Neural cell (in vitro differentiated cells): ENCODE measurements at regions not wholly inside any gene's neighbourhood (a gene's known extent, or its start where the extent isn't known, plus 50 kb on each side); places are given as distances from the start of the nearest gene placed in this dataset.

Source experiments
- H2AFZ ChIP-seq: fragments of 200-600, 300-800 bp; sonication (generic), shearing (Covaris generic); 2 replicates; pipeline ENCODE4 v1.6.0; 2014; ENCODE audit warnings: low read depth, mild to moderate bottlenecking, antibody characterized with exemption, low read length, moderate library complexity
- H3F3A ChIP-seq: fragments of 200-600 bp; shearing (Covaris generic); 2 replicates; pipeline ENCODE4 v1.6.1; 2016; ENCODE audit warnings: mild to moderate bottlenecking, moderate library complexity, mixed read lengths, antibody characterized with exemption, low read length; ENCODE audit not compliant: insufficient read depth, poor library complexity, severe bottlenecking
- H3K27ac ChIP-seq: fragments of 200-600, 300-800 bp; sonication (generic), shearing (Covaris generic); 2 replicates; pipeline ENCODE4 v1.5.1; 2014; ENCODE audit warnings: mild to moderate bottlenecking, low read length, moderate library complexity
- H3K27me3 ChIP-seq: fragments of 300-800, 200-600 bp; sonication (generic), shearing (Covaris generic); 2 replicates; pipeline ENCODE4 v1.6.0; 2014; ENCODE audit warnings: mild to moderate bottlenecking, low read depth, low read length, moderate library complexity; ENCODE audit not compliant: insufficient read depth
- H3K36me3 ChIP-seq: fragments of 300-800, 200-600 bp; sonication (generic), shearing (Covaris generic); 2 replicates; pipeline ENCODE4 v1.5.1; 2014; ENCODE audit warnings: mild to moderate bottlenecking, antibody characterized with exemption, low read length, moderate library complexity; ENCODE audit not compliant: insufficient read depth
- H3K4me2 ChIP-seq: fragments of 300-800, 200-600 bp; sonication (generic), shearing (Covaris generic); 2 replicates; pipeline ENCODE4 v1.6.0; 2014; ENCODE audit warnings: mild to moderate bottlenecking, low read length
- H3K4me3 ChIP-seq: fragments of 300-800, 200-600 bp; sonication (generic), shearing (Covaris generic); 2 replicates; pipeline ENCODE4 v1.5.1; 2014; ENCODE audit warnings: mild to moderate bottlenecking, low read length, moderate library complexity
- H3K79me2 ChIP-seq: fragments of 200-600 bp; shearing (Covaris generic); replicated peaks from 2 replicates; pipeline ENCODE4 v1.6.0; 2014; ENCODE audit warnings: mild to moderate bottlenecking, low read length, moderate library complexity; ENCODE audit not compliant: insufficient read depth
- H3K9ac ChIP-seq: fragments of 300-800, 200-600 bp; sonication (generic), shearing (Covaris generic); 2 replicates; pipeline ENCODE4 v1.6.1; 2016; ENCODE audit warnings: mild to moderate bottlenecking, low read length, mixed read lengths
- H3K9me2 ChIP-seq: fragments of 200-600 bp; shearing (Covaris generic); 2 replicates; pipeline ENCODE4 v1.6.1; 2016; ENCODE audit warnings: mild to moderate bottlenecking, low read length, mixed read lengths; ENCODE audit not compliant: insufficient read depth
- H3K9me3 ChIP-seq: fragments of 200-600, 300-800 bp; sonication (generic), shearing (Covaris generic); 2 replicates; pipeline ENCODE4 v1.6.1; 2016; ENCODE audit warnings: mild to moderate bottlenecking, mixed run types, low read length, moderate library complexity, mixed read lengths
- H4K20me1 ChIP-seq: fragments of 200-600 bp; shearing (Covaris generic); 2 replicates; pipeline ENCODE4 v1.6.1; 2016; ENCODE audit warnings: mild to moderate bottlenecking, mixed run types; ENCODE audit not compliant: insufficient read depth
- CTCF ChIP-seq: fragments of 450-650 bp; IDR thresholded peaks from 2 replicates; pipeline ENCODE4 v1.5.1; 2014; ENCODE audit warnings: antibody characterized with exemption, mild to moderate bottlenecking, moderate library complexity; ENCODE audit not compliant: poor library complexity, severe bottlenecking
- EP300 ChIP-seq: fragments of 450-650 bp; conservative IDR thresholded peaks from 2 replicates; pipeline ENCODE4 v1.6.1; 2014; ENCODE audit warnings: antibody characterized with exemption, mild to moderate bottlenecking, moderate library complexity; ENCODE audit not compliant: poor library complexity, severe bottlenecking
- EZH2 ChIP-seq: fragments of 200-600, 300-800 bp; shearing (Covaris generic), sonication (generic); IDR thresholded peaks from 2 replicates; pipeline ENCODE4 v1.6.1; 2014; ENCODE audit warnings: antibody characterized with exemption, low read length, borderline replicate concordance, mild to moderate bottlenecking; ENCODE audit not compliant: insufficient read depth, poor library complexity, severe bottlenecking
- MXI1 ChIP-seq: fragments of 450-650 bp; conservative IDR thresholded peaks from 2 replicates; pipeline ENCODE4 v1.6.1; 2014; ENCODE audit warnings: antibody characterized with exemption, mild to moderate bottlenecking; ENCODE audit not compliant: poor library complexity, severe bottlenecking
- POLR2AphosphoS5 ChIP-seq: IDR thresholded peaks from 2 replicates; pipeline ENCODE4 v1.6.1; 2012
- RAD21 ChIP-seq: fragments of 450-650 bp; conservative IDR thresholded peaks from 2 replicates; pipeline ENCODE4 v1.6.1; 2014; ENCODE audit warnings: antibody characterized with exemption, mild to moderate bottlenecking, moderate library complexity
- REST ChIP-seq: IDR thresholded peaks from 2 replicates; pipeline ENCODE4 v1.6.1; 2012; ENCODE audit warnings: borderline replicate concordance
- SMC3 ChIP-seq: fragments of 450-650 bp; conservative IDR thresholded peaks from 2 replicates; pipeline ENCODE4 v1.6.1; 2014; ENCODE audit warnings: antibody characterized with exemption, mild to moderate bottlenecking, moderate library complexity; ENCODE audit not compliant: poor library complexity
- TAF1 ChIP-seq: IDR thresholded peaks from 2 replicates; pipeline ENCODE4 v1.6.1; 2012; ENCODE audit warnings: low read depth

GRCh38 chr6:148265054-148265453, 77.6 kb upstream of the SASH1 start:
- H3K4me3 ChIP-seq = no peak overlapping the region
- H3K9ac ChIP-seq = no peak overlapping the region
- no peaks in the 10 kb centered on the region for H3F3A ChIP-seq
- H3K4me2 ChIP-seq = no peak overlapping the region
- no peak overlapping the region for H2AFZ ChIP-seq
- H3K36me3 ChIP-seq = no peaks in the 10 kb centered on the region
- no peaks in the 10 kb centered on the region for H3K27me3 ChIP-seq
- H3K79me2 ChIP-seq = no peaks in the 10 kb centered on the region
- no peaks in the 10 kb centered on the region for H3K9me3 ChIP-seq
- no peaks in the 10 kb centered on the region for H3K9me2 ChIP-seq
- no peak overlapping the region for H3K27ac ChIP-seq
- no peaks in the 10 kb centered on the region for H4K20me1 ChIP-seq
- TF ChIP-seq RAD21 (no peak), REST (no peak), TAF1 (no peak), MXI1 (no peak)

GRCh38 chr6:148269386-148269785, 73.3 kb upstream of the SASH1 start:
- Histone ChIP-seq H3K27ac (no peak overlapping the region), H3K9ac (no peak overlapping the region), H3F3A (no peaks in the 10 kb centered on the region), H3K36me3 (no peaks in the 10 kb centered on the region), H3K4me2 (no peak overlapping the region), H3K9me2 (no peaks in the 10 kb centered on the region), H4K20me1 (no peaks in the 10 kb centered on the region), H3K4me3 (no peak overlapping the region), H2AFZ (no peak overlapping the region), H3K79me2 (no peaks in the 10 kb centered on the region), H3K9me3 (no peaks in the 10 kb centered on the region), H3K27me3 (no peaks in the 10 kb centered on the region)
- no peak for TF ChIP-seq EZH2

- no peaks in the 10 kb centered on the region for H3K27me3 ChIP-seq
- no peaks in the 10 kb centered on the region for H3F3A ChIP-seq
- H3K79me2 ChIP-seq = no peaks in the 10 kb centered on the region
- H3K4me2 ChIP-seq = no peak overlapping the region
- H3K36me3 ChIP-seq = no peaks in the 10 kb centered on the region
- no peak overlapping the region for H3K4me3 ChIP-seq
- H3K9me2 ChIP-seq = no peaks in the 10 kb centered on the region
- TF ChIP-seq TAF1 = no peak
- TF ChIP-seq POLR2AphosphoS5 = no peak
- no peak for TF ChIP-seq RAD21
- TF ChIP-seq SMC3 = no peak
- TF ChIP-seq EZH2 = no peak
- TF ChIP-seq MXI1 = no peak
- no peak for TF ChIP-seq REST
- no peak for TF ChIP-seq EP300
- no peak for TF ChIP-seq CTCF
- no peak overlapping the region for H2AFZ ChIP-seq
- no peak overlapping the region for H3K27ac ChIP-seq
- H3K9ac ChIP-seq = no peak overlapping the region
- H3K9me3 ChIP-seq = no peaks in the 10 kb centered on the region
- no peaks in the 10 kb centered on the region for H4K20me1 ChIP-seq
Measured at GRCh38 chr6:148271711-148272439, 70.8 kb upstream of the SASH1 start.
